LNCaP clone FGC (cell line): ENCODE measurements at regions not wholly inside any gene's neighbourhood (a gene's known extent, or its start where the extent isn't known, plus 50 kb on each side); places are given as distances from the start of the nearest gene placed in this dataset.

Source experiments
- DNase-seq: peaks from one replicate; pipeline ENCODE4 v3.0.0-alpha.2; 2011; ENCODE audit warnings: low read depth
- H3K4me3 ChIP-seq: 2 replicates; pipeline ENCODE4 v1.5.1; 2011; ENCODE audit warnings: mild to moderate bottlenecking, low read depth, low read length, control low read depth
- CTCF ChIP-seq: IDR thresholded peaks from 2 replicates; pipeline ENCODE4 v1.5.1; 2012; ENCODE audit warnings: mild to moderate bottlenecking; ENCODE audit not compliant: control insufficient read depth, insufficient read depth; ENCODE audit errors: extremely low read depth

GRCh38 chr12:107446476-107446875 lies 239.1 kb upstream of the PWP1 start:
- TF ChIP-seq CTCF = no peak
- no peak overlapping the region for H3K4me3 ChIP-seq
- DNase-seq = no peak

GRCh38 chr12:107447336-107447735 lies 238.3 kb upstream of the PWP1 start:
- no peak for DNase-seq
- no peak overlapping the region for H3K4me3 ChIP-seq
- TF ChIP-seq CTCF = no peak

DNA sequence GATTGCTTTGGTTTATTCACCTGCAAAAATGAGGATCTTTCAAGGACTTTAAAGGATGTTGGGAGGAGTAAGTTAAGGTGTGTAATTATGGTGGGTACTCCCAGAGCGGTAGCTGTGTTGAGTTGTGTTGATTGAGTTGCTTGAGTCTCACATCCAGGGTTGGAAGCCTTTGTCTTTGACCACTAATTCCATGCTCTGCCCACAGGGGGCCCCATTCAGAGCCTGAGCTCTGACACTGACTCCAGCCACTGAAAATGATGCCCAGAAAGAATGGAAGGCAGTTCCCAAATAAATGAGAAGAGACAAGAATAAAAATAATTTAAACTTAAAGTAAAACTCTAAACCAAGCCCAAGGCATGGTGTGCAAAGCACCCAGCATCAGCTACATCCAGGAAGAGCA lies 237.4 kb upstream of the PWP1 start:
- H3K4me3 ChIP-seq = no peak overlapping the region
- no peak for DNase-seq
- no peak for TF ChIP-seq CTCF

- DNase-seq = no peak
- TF ChIP-seq CTCF = no peak
Measured at GRCh38 chr12:107449891-107450290, 235.7 kb upstream of the PWP1 start.

DNA sequence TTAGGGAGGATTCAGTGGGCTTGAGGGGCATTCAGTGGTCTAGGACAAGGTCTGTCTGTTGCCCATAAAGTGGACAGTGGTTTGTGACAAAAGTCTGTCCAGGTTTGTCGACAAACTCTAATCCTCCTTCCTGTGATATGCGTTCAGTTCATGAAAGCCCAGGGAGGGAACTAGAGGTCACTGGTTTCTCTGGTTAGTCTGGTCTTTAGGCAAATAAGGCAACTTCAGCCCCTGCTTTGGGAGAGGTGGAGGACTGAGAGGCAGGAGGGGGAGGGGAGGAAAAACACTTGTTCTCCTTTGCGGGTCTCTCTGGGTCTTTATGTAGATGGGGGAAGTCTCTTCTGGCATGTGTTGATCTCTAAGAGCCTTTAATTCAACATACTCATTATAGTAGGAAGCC lies 235.1 kb upstream of the PWP1 start:
- peak; percentile 73 for DNase-seq
- H3K4me3 ChIP-seq = peak overlapping the region; percentile 10; the same call in 1 of the 2 replicates
- TF ChIP-seq CTCF = no peak

More at GRCh38 chr12:107449891-107450290, 235.7 kb upstream of the PWP1 start:
- H3K4me3 ChIP-seq = no peak overlapping the region

DNA sequence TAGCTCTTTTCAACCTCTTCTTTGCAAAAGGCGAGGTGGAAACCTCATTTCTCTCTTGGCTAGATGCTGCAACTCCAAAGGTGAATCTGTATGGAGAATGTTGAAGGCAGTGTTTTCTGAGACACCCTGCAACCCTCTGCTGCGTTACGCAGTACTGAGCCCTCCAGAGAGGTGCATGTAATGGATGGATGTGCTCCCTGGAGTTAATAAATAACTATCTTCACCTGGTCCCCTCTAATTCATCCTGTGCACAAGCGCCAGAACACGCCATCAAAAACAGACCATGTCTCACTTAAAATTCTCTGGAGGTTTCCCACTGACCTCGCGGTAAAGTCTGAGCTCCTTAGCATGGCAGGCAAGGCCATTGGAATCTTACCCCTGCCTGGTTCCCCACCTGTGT lies 234.4 kb upstream of the PWP1 start:
- no peak overlapping the region for H3K4me3 ChIP-seq
- TF ChIP-seq CTCF = no peak
- DNase-seq = no peak

DNA sequence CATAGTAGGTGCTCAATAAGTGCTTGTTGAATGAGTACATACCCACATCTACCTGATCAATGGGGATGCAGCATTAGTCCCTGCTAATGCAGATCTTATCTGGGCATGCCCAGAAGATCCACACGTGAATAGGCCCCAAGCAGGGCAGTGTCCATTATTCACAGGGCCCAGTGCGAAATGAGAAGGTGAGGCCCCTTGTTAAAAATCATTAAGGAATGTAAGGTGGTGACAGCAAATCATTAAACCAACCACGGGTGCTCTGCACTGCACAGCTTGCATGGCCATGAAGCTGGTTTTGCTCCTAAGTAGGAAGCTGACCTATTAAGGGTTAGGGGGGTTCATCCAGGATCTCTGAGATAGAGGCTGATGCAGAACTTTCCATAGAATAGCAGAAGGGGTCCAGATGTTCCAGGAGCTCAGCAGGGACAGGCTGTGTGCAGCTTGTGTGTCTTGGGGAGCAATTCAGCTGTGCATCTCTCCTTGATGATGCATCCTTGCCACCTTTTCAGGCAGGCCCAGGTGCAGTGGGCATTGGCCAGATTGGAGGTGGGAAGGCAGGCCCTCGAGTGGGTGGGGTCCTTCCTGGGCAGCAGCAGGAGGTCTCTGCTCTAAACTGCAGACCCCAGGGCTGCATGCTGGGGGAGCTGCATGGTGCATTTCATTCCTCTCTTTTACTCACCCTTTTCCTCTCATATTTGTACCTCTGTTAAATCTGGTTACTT lies 231.3 kb upstream of the PWP1 start:
- DNase-seq = no peak

More for the DNA sequence above, 231.3 kb upstream of the PWP1 start:
- TF ChIP-seq CTCF = no peak
- no peak overlapping the region for H3K4me3 ChIP-seq
